Omental fat pad (tissue), 3 donors: ENCODE measurements at regions not wholly inside any gene's neighbourhood (a gene's known extent, or its start where the extent isn't known, plus 50 kb on each side); places are given as distances from the start of the nearest gene placed in this dataset.
"Not testable (repeated sequence)": the region's sequence is repeated elsewhere in the genome, so short reads cannot be mapped to it uniquely, and the experiment has no call there.

Experiments used
- ATAC-seq: fragments of 150-250 bp; one replicate; pipeline ENCODE4 v1.9.1; 2016; ENCODE audit warnings: mild to moderate bottlenecking, moderate library complexity; ENCODE audit not compliant: low FRiP score
- DNase-seq: peaks from one replicate; pipeline ENCODE4 v3.0.0-alpha.2; 2019; ENCODE audit warnings: low spot score
- CTCF ChIP-seq, 3 donors: fragments of 450-650 bp; IDR thresholded peaks; one replicate each; pipeline ENCODE4 v1.5.1; 2016 to 2017; ENCODE audit warnings: antibody characterized with exemption in 3 of 3, mild to moderate bottlenecking in 3 of 3, moderate library complexity in 2 of 3

- no peak for TF ChIP-seq CTCF (IDR thresholded peaks at IDR 0.05)
- no peak for ATAC-seq
- DNase-seq = no peak
Observed at GRCh38 chr13:78540058-78540457, 63.3 kb downstream of the POU4F1 start.

GRCh38 chr13:78526044-78526443 is 77.3 kb downstream of the POU4F1 start:
- not testable (repeated sequence) for DNase-seq, ATAC-seq

DNA sequence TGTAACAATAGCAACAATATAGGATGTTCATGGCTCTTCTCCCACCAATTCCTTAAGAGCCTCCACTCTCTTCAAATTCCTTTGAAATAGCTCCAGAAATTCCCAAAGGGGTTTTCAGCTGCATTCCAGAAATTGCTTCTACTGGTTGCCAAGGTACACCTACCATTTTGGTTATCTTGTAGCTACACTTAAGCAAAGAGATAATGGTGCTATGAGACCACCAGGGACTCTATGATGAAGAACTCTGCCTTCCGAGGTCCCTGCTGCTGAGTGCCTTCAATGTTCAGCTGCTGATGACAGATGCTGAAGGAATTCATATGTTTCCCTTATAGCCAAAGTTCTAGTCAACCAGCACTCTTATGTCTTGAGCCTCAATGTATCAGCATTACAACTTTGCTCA is 78.4 kb downstream of the POU4F1 start:
- no peak for DNase-seq
- ATAC-seq = no peak
- TF ChIP-seq CTCF (IDR thresholded peaks at IDR 0.05) = no peak

- no peak for ATAC-seq
- DNase-seq = no peak
- TF ChIP-seq CTCF (IDR thresholded peaks at IDR 0.05) = no peak
Observed at GRCh38 chr13:78521091-78521490, 82.3 kb downstream of the POU4F1 start.

DNA sequence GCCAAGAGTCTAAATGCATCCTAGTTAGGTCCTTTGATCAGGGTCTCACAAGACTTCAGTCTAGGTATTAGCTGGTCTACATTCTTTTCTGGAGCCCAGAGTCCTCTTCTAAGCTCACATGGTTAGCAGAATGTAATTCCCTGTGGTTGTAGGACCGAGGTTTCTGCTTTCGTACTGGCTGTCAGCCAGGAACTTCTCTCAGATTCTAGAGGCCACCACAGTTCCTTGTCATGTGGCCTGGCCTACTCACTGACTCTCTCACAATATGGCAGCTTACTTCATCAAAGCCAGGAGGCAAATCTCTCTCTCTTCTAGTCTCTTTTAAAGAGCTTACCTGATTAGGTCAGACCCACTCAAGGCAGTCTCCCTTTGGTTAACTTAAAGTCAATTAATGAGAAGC is 82.9 kb downstream of the POU4F1 start:
- no peak for DNase-seq
- ATAC-seq = no peak
- no peak for TF ChIP-seq CTCF (IDR thresholded peaks at IDR 0.05)

- DNase-seq = not testable (repeated sequence)
Observed at GRCh38 chr13:78518482-78518881, 84.9 kb downstream of the POU4F1 start.

DNA sequence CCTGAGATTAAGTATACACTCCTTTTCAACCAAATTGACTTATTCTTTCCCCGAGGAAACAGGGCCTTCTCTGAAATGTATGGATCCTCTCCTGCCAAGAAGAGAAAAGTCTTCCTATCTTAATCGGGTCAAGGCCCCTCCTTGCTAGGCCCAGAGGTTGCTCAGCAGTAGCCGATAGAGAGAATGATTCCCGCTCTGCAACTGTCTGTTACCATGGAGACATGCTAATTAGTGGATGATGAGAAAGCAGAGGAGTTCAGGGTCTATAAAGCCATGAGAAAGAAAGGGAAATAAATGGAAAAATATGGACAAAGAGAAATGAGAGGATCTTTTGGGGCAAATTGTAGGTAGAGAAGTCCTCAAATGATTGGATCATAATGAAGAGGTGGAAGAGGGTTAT is 103.5 kb downstream of the POU4F1 start:
- no peak for TF ChIP-seq CTCF (IDR thresholded peaks at IDR 0.05)
- DNase-seq = no peak
- no peak for ATAC-seq

More at GRCh38 chr13:78518482-78518881, 84.9 kb downstream of the POU4F1 start:
- ATAC-seq = not testable (repeated sequence)

DNA sequence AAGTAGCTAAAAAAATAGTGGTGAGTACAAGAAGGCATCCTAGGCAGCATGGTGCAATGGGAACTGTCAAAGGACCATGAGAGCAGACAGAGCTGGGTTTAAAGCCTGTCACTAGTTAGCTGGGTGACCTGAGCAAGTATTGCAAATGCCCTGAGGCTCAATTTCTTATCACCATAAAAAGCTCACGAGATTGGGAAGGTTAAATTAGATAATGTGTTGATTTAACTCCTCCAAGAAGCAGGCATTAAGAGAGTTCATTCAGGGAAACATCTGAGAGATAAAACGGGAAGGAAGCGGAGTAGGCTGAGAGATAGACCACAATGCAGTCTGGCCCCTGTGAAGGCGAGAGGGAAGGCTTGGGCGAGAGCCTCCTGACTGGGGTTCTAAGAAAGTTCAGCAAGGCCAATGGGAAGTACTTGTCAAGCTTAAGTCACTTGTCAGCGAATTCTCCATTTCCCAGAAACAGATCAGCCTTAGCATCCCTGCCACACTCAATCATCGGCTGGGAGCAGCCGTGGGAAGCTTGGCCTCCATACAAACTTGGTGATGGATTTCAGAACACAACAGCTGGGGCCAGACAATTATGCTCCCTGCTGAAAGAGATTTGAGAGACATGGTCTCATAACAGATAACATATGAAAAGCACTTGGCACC is 105.5 kb downstream of the POU4F1 start:
- no peak for TF ChIP-seq CTCF (IDR thresholded peaks at IDR 0.05)
- ATAC-seq = no peak
- DNase-seq = no peak
